ENCODE measurements at regions not wholly inside any gene's neighbourhood (a gene's known extent, or its start where the extent isn't known, plus 50 kb on each side); places are given as distances from the start of the nearest gene placed in this dataset.

GRCh38 chr5:67644221-67644920 lies 447.8 kb upstream of the CD180 start:
- H3K9me3 ChIP-seq, result peaks cover 0 to 8% of the 10 kb centered on the region in 2 donors
- no peak overlapping the region for H3K27ac ChIP-seq
- H3K4me1 ChIP-seq, result peaks cover 0 to 31% of the 10 kb centered on the region in 2 donors
- TF ChIP-seq, protein P1, sequence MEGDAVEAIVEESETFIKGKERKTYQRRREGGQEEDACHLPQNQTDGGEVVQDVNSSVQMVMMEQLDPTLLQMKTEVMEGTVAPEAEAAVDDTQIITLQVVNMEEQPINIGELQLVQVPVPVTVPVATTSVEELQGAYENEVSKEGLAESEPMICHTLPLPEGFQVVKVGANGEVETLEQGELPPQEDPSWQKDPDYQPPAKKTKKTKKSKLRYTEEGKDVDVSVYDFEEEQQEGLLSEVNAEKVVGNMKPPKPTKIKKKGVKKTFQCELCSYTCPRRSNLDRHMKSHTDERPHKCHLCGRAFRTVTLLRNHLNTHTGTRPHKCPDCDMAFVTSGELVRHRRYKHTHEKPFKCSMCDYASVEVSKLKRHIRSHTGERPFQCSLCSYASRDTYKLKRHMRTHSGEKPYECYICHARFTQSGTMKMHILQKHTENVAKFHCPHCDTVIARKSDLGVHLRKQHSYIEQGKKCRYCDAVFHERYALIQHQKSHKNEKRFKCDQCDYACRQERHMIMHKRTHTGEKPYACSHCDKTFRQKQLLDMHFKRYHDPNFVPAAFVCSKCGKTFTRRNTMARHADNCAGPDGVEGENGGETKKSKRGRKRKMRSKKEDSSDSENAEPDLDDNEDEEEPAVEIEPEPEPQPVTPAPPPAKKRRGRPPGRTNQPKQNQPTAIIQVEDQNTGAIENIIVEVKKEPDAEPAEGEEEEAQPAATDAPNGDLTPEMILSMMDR (IDR thresholded peaks at IDR 0.05), result no peak
- H3K36me3 ChIP-seq, result no peaks in the 10 kb centered on the region
- H3K27me3 ChIP-seq, result no peaks in the 10 kb centered on the region
- H3K4me3 ChIP-seq, result no peak overlapping the region
- DNase-seq (ENCODE audit: low spot score), result no peak

DNA sequence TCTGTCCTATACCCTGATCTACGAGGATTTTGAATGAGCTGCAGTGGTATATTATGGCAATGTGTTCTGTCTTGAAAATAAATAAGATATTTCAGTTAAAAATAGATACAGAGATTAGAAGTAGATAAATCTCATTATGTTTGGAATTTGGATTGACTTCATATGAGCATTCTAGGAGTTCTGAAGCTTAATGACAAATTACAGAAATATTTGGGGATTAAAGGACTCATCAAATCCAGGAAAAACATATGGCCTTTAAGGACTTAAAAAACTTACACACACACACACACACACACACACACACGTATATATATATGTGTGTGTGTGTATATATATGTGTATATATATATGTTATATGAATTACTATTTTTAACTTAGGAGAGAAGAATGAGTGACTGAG lies 446.9 kb upstream of the CD180 start:
- H3K36me3 ChIP-seq, result no peaks in the 10 kb centered on the region
- no peaks in the 10 kb centered on the region for H3K27me3 ChIP-seq
- H3K4me3 ChIP-seq, result no peak overlapping the region
- H3K9me3 ChIP-seq, result peaks cover 0 to 8% of the 10 kb centered on the region in 2 donors
- H3K4me1 ChIP-seq, result peaks cover 0 to 23% of the 10 kb centered on the region in 2 donors
- TF ChIP-seq, protein P1 (IDR thresholded peaks at IDR 0.05), result no peak
- no peak overlapping the region for H3K27ac ChIP-seq
- no peak for DNase-seq (ENCODE audit: low spot score)

- Histone ChIP-seq H3K4me3 (no peak overlapping the region), H3K4me1 (peaks cover 0 to 17% of the 10 kb centered on the region in 2 donors), H3K27ac (peak overlapping the region; percentile 16 to 40), H3K9me3 (peaks cover 0 to 8% of the 10 kb centered on the region in 2 donors), H3K27me3 (no peaks in the 10 kb centered on the region), H3K36me3 (no peaks in the 10 kb centered on the region)
- no peak for DNase-seq (ENCODE audit: low spot score)
- TF ChIP-seq, protein P1 (IDR thresholded peaks at IDR 0.05), result no peak
Measured at GRCh38 chr5:67639976-67640375, 443.4 kb upstream of the CD180 start.

DNA sequence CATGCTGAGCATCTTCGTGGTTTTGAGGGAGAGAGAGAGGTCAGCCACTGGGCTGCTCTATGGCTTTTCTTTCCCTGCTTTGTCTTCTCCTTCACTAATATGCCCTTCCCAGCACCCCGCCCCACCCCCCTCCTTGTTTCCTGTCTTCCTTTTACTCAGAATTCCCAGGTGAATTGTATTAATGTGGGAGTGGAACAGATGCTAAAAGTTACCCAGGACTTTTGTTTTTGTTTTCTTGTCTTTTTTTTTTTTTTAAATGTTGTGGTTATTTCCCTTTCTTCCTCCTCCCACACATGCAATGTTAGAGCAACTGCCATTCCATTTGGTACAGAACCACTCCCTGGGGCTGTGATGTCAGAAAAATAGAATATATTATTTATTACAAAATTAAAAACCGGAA lies 442.7 kb upstream of the CD180 start:
- H3K27ac ChIP-seq, result peak overlapping the region; percentile 16 to 40
- TF ChIP-seq, protein P1 (IDR thresholded peaks at IDR 0.05), result no peak

GRCh38 chr5:67636850-67637524 lies 440.4 kb upstream of the CD180 start:
- Histone ChIP-seq H3K9me3 (no peaks in the 10 kb centered on the region), H3K4me1 (peaks cover 0 to 17% of the 10 kb centered on the region in 2 donors), H3K27ac (peak overlapping the region; percentile 36 to 43), H3K4me3 (no peak overlapping the region), H3K36me3 (no peaks in the 10 kb centered on the region), H3K27me3 (no peaks in the 10 kb centered on the region)
- no peak for DNase-seq (ENCODE audit: low spot score)
- TF ChIP-seq, protein P1 (IDR thresholded peaks at IDR 0.05), result no peak

More for the DNA sequence above, 442.7 kb upstream of the CD180 start:
- H3K4me1 ChIP-seq, result peaks cover 0 to 17% of the 10 kb centered on the region in 2 donors
- H3K36me3 ChIP-seq, result no peaks in the 10 kb centered on the region
- no peak for DNase-seq (ENCODE audit: low spot score)
- no peak overlapping the region for H3K4me3 ChIP-seq
- H3K27me3 ChIP-seq, result no peaks in the 10 kb centered on the region
- H3K9me3 ChIP-seq, result peaks cover 0 to 2% of the 10 kb centered on the region in 2 donors

Measured in right atrium auricular region (tissue), 2 donors.